T-cell (primary cell): ENCODE measurements at regions not wholly inside any gene's neighbourhood (a gene's known extent, or its start where the extent isn't known, plus 50 kb on each side); places are given as distances from the start of the nearest gene placed in this dataset.
"Not testable (repeated sequence)": the region's sequence is repeated elsewhere in the genome, so short reads cannot be mapped to it uniquely, and the experiment has no call there.

Experiments
- ATAC-seq, 4 experiments: fragments of 200-7000 bp in 3 of 4; fragments of 150-1000 bp in 1 of 4; cut with Tn5 transposase; replicated peaks in 1 of 4; 1 replicate in 3 of 4; 2 replicates in 1 of 4; pipeline ENCODE4 v1.10.0; 2021; ENCODE audit warnings: moderate library complexity in 3 of 4, mild to moderate bottlenecking in 2 of 4, moderate number of reproducible peaks in 1 of 4
- CTCF ChIA-PET, 2 donors: fragments of 300-600 bp; sonication (Branson Sonifier 250); formaldehyde crosslinking; loops; one replicate each; lab custom pipeline; 2022; ENCODE audit warnings: antibody characterized with exemption in 2 of 2; lab: Charles Lee
- POLR2A ChIA-PET, 2 donors: fragments of 300-600 bp; sonication (Branson Sonifier 250); formaldehyde crosslinking; loops; one replicate each; lab custom pipeline; 2022; ENCODE audit warnings: antibody characterized with exemption in 2 of 2; lab: Charles Lee
- DNase-seq, 35 experiments: peaks; one replicate each; pipeline versions ENCODE4 v3.0.0 to v3.0.0-alpha.2; 2013 to 2023
- H3K27ac ChIP-seq: one replicate; pipeline ENCODE4 v1.5.1; 2013; ENCODE audit warnings: low read length
- H3K27me3 ChIP-seq, 2 experiments: replicated peaks in 1 of 2; 1 replicate in 1 of 2; 2 replicates in 1 of 2; pipeline versions ENCODE4 v1.6.1 to v1.7.0; 2013; ENCODE audit warnings: low read length in 1 of 2, mixed read lengths in 1 of 2; ENCODE audit not compliant: control insufficient read depth in 2 of 2, insufficient read depth in 2 of 2; ENCODE audit errors: extremely low read depth in 1 of 2
- H3K36me3 ChIP-seq, 2 donors: 1 replicate in 1 of 2; 2 replicates in 1 of 2; pipeline versions ENCODE4 v1.6.1 to v1.7.0; 2013; ENCODE audit warnings: low read length in 1 of 2; ENCODE audit not compliant: control insufficient read depth in 2 of 2, insufficient read depth in 1 of 2; ENCODE audit errors: extremely low read depth in 1 of 2
- H3K4me1 ChIP-seq, 2 experiments: 1 replicate in 1 of 2; 2 replicates in 1 of 2; pipeline versions ENCODE4 v1.6.1 to v1.7.0; 2013; ENCODE audit warnings: low read length in 2 of 2, mixed read lengths in 1 of 2; ENCODE audit not compliant: insufficient read depth in 2 of 2, control insufficient read depth in 1 of 2; ENCODE audit errors: extremely low read depth in 1 of 2
- H3K4me3 ChIP-seq, 2 donors: 1 replicate in 1 of 2; 2 replicates in 1 of 2; pipeline versions ENCODE4 v1.5.1 to v1.7.0; 2013; ENCODE audit warnings: mild to moderate bottlenecking in 2 of 2, low read length in 1 of 2, moderate library complexity in 1 of 2; ENCODE audit not compliant: control insufficient read depth in 1 of 2; ENCODE audit errors: extremely low read depth in 1 of 2
- H3K9me3 ChIP-seq: 2 replicates; pipeline ENCODE4 v1.7.0; 2013
- H3K27ac Mint-ChIP-seq, 2 donors: one replicate each; pipeline ENCODE4 v1.8.0; 2020 to 2021; ENCODE audit warnings: mild to moderate bottlenecking in 2 of 2, mixed read lengths in 2 of 2
- H3K27me3 Mint-ChIP-seq, 2 donors: one replicate each; pipeline ENCODE4 v1.8.0; 2021 to 2022; ENCODE audit warnings: mixed read lengths in 2 of 2
- H3K36me3 Mint-ChIP-seq: one replicate; pipeline ENCODE4 v1.8.0; 2021; ENCODE audit warnings: mixed read lengths
- H3K4me1 Mint-ChIP-seq, 3 donors: one replicate each; pipeline ENCODE4 v1.8.0; 2020 to 2022; ENCODE audit warnings: mixed read lengths in 3 of 3, mild to moderate bottlenecking in 1 of 3
- H3K4me3 Mint-ChIP-seq, 3 donors: one replicate each; pipeline ENCODE4 v1.8.0; 2020 to 2022; ENCODE audit warnings: mild to moderate bottlenecking in 3 of 3, mixed read lengths in 3 of 3, moderate library complexity in 3 of 3
- H3K9me3 Mint-ChIP-seq, 3 donors: one replicate each; pipeline ENCODE4 v1.8.0; 2020 to 2022; ENCODE audit warnings: mixed read lengths in 3 of 3
- WGBS: methylation state at CpG from one replicate; pipeline ENCODE4 v1.1.5; 2013; ENCODE audit warnings: missing lambda C conversion rate; ENCODE audit not compliant: insufficient coverage; 5-methylcytosine and 5-hydroxymethylcytosine counted together

DNA sequence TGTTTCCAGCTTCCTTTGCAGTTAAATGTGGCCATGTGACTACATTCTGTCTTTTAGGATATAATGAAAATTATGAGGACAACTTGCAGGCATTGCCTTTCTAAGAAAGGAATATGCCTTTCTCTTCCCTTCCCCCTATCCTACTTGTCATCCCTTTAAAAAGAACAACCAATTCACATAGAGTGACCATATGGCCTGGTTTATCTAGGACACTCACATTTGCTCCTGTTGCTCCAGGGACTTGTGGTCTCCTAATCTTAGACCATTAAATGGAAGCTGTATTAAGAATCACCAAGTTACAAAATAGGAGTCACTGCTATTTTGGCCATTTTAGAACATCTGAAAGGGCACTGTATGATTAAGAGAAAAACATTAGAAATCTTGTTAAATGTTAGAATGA lies 520.3 kb downstream of the DTWD2 start:
- H3K27ac ChIP-seq = no peak overlapping the region
- no peaks in the 10 kb centered on the region for H3K27me3 ChIP-seq
- no peak overlapping the region for H3K4me3 Mint-ChIP-seq
- H3K4me1 ChIP-seq = no peaks in the 10 kb centered on the region
- ChIA-PET CTCF (no interaction called here), POLR2A (no interaction called here)
- H3K36me3 ChIP-seq = no peaks in the 10 kb centered on the region
- ATAC-seq = no peak
- H3K4me3 ChIP-seq = no peak overlapping the region
- H3K27ac Mint-ChIP-seq = no peak overlapping the region
- H3K9me3 ChIP-seq = no peaks in the 10 kb centered on the region
- no peaks in the 10 kb centered on the region for H3K36me3 Mint-ChIP-seq
- H3K4me1 Mint-ChIP-seq = no peaks in the 10 kb centered on the region
- DNase-seq = no peak
- H3K27me3 Mint-ChIP-seq = no peaks in the 10 kb centered on the region
- peaks cover 0 to 3% (median 0%) of the 10 kb centered on the region in 3 donors for H3K9me3 Mint-ChIP-seq

DNA sequence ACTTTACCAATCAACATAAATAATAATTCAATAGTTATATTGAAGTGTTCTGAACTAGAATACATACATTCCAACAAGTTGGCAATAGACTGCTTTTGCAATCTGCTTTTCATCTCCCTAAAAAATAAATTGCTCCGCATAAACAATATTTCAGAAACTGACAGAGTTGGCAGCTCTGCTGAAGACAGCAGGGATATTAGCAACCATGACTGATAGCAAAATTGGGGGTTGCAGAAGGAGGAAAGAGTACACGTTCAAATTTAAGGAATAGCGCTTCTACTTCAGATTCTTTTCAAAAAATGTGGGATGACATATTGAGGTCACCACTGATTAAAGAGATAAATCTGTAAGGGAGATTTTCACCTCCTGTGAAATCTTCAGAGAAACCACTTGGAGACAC lies 521.2 kb downstream of the DTWD2 start:
- H3K36me3 Mint-ChIP-seq = no peaks in the 10 kb centered on the region
- no peaks in the 10 kb centered on the region for H3K4me1 Mint-ChIP-seq
- WGBS = 40% methylated on average over 1 of the region's 3 CpGs
- no peak overlapping the region for H3K27ac Mint-ChIP-seq
- CTCF ChIA-PET = no interaction called here
- H3K27me3 ChIP-seq = no peaks in the 10 kb centered on the region
- H3K9me3 Mint-ChIP-seq = peaks cover 0 to 3% (median 0%) of the 10 kb centered on the region in 3 donors
- H3K4me3 ChIP-seq = no peak overlapping the region
- H3K27me3 Mint-ChIP-seq = no peaks in the 10 kb centered on the region
- H3K4me3 Mint-ChIP-seq = no peak overlapping the region
- H3K9me3 ChIP-seq = no peaks in the 10 kb centered on the region
- H3K4me1 ChIP-seq = no peaks in the 10 kb centered on the region
- no peak overlapping the region for H3K27ac ChIP-seq
- no peak for ATAC-seq
- H3K36me3 ChIP-seq = no peaks in the 10 kb centered on the region
- DNase-seq = no peak
- POLR2A ChIA-PET = no interaction called here

DNA sequence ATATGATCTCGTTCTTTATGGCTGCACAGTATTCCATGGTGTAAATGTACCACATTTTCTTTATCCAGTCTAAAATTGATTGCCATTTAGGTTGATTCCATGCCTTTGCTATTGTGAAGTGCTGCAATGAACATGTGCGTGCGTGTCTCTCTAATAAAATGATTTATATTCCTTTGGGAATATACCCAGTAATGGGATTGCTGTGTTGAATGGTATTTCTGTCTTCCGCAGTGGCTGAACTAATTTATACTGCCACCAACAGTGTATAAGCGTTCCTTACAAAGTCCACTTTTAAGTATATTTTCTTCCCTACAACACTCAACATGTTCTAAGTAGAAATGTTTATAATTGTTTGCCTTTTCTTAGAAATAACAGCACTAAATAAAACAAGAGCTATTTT lies 521.9 kb downstream of the DTWD2 start:
- Histone ChIP-seq H3K4me1 (no peaks in the 10 kb centered on the region), H3K4me3 (no peak overlapping the region), H3K36me3 (no peaks in the 10 kb centered on the region), H3K27ac (no peak overlapping the region), H3K9me3 (no peaks in the 10 kb centered on the region), H3K27me3 (no peaks in the 10 kb centered on the region)
- no peak for ATAC-seq
- Mint-ChIP-seq H3K9me3 (peaks cover 0 to 5% (median 0%) of the 10 kb centered on the region in 3 donors), H3K4me3 (no peak overlapping the region), H3K27me3 (no peaks in the 10 kb centered on the region), H3K36me3 (no peaks in the 10 kb centered on the region), H3K4me1 (no peaks in the 10 kb centered on the region), H3K27ac (no peak overlapping the region)
- no peak for DNase-seq
- ChIA-PET CTCF (no interaction called here), POLR2A (no interaction called here)
- WGBS = no CpG with 5 or more reads among the region's 5 CpGs

DNA sequence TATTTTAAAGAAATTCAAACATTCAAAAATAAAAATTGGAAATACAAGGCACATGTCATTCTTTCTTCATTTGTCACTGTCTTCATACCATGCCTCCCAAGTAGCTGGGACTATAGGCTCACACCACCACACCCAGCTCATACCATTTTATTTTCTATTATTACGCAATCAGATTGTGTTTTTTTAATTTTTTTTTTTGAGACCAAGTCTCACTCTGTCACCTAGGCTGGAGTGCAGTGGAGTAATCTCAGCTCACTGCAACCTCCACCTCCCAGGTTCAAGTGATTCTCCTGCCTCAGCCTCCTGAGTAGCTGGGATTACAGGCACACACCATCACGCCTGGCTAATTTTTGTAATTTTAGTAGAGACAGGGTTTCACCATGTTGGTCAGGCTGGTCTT lies 526.1 kb downstream of the DTWD2 start:
- DNase-seq, H3K9me3 ChIP-seq, CTCF ChIA-PET, H3K4me3 Mint-ChIP-seq, POLR2A ChIA-PET, H3K27ac ChIP-seq, H3K9me3 Mint-ChIP-seq, H3K27ac Mint-ChIP-seq, H3K27me3 ChIP-seq, H3K4me1 Mint-ChIP-seq, H3K4me3 ChIP-seq, H3K4me1 ChIP-seq, H3K36me3 ChIP-seq, H3K27me3 Mint-ChIP-seq, ATAC-seq, H3K36me3 Mint-ChIP-seq: not testable (repeated sequence)
- WGBS = no CpG with 5 or more reads among the region's 2 CpGs

DNA sequence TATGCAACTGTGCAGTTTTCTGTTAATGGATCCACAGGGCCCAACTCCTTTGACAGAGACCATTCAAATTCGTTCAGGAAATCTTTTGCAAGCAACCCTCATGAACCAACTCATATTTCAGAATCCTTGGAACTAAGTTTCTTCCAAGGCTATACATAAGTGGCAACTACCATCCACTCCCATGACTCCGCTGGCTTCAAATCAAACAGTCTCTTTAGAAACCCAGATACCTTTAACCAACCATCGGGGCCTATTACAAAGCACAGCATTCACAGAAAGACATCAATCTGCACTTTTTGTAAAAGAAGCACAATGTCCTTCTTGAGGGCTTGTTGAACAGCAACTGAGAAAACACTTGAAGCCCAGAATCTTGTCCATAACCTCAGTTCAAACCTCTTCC lies 526.9 kb downstream of the DTWD2 start:
- ChIA-PET CTCF (no interaction called here), POLR2A (no interaction called here)
- Mint-ChIP-seq H3K4me3 (no peak overlapping the region), H3K9me3 (peaks cover 0 to 5% (median 0%) of the 10 kb centered on the region in 3 donors), H3K36me3 (no peaks in the 10 kb centered on the region), H3K4me1 (no peaks in the 10 kb centered on the region), H3K27me3 (no peaks in the 10 kb centered on the region), H3K27ac (no peak overlapping the region)
- Histone ChIP-seq H3K9me3 (no peaks in the 10 kb centered on the region), H3K27me3 (no peaks in the 10 kb centered on the region), H3K36me3 (no peaks in the 10 kb centered on the region), H3K27ac (no peak overlapping the region), H3K4me3 (no peak overlapping the region), H3K4me1 (no peaks in the 10 kb centered on the region)
- no peak for DNase-seq
- no peak for ATAC-seq
- WGBS = 80% methylated on average over 3 of the region's 3 CpGs

DNA sequence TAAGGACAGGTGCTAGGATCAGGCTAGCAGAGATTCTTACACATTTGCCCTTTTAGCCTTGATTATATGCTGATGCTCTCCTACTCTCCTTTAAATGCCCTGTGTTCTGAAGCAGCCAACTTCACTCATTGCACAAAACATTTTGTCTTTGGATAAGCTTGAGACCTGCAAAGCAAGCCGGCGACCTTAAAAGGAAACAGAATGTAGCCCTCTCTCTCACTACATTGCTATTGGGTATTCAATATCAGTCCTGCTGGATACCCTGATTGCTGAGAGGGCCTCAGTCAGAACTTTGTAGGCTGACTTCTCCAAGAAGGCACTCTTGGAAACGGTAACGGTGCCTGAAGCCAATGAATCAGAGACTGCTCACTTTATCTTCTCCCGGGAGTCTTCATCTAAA lies 528.9 kb downstream of the DTWD2 start:
- Histone ChIP-seq H3K4me1 (no peaks in the 10 kb centered on the region), H3K27ac (no peak overlapping the region), H3K27me3 (no peaks in the 10 kb centered on the region), H3K9me3 (no peaks in the 10 kb centered on the region), H3K36me3 (no peaks in the 10 kb centered on the region), H3K4me3 (no peak overlapping the region)
- no peak overlapping the region for H3K4me3 Mint-ChIP-seq
- no peaks in the 10 kb centered on the region for H3K4me1 Mint-ChIP-seq
- POLR2A ChIA-PET = no interaction called here
- no peak overlapping the region for H3K27ac Mint-ChIP-seq
- DNase-seq (no peak), ATAC-seq (no peak)
- no peaks in the 10 kb centered on the region for H3K27me3 Mint-ChIP-seq
- H3K9me3 Mint-ChIP-seq = peaks cover 0 to 5% (median 0%) of the 10 kb centered on the region in 3 donors
- CTCF ChIA-PET = no interaction called here
- H3K36me3 Mint-ChIP-seq = no peaks in the 10 kb centered on the region
- 86% methylated on average over 2 of the region's 5 CpGs for WGBS

DNA sequence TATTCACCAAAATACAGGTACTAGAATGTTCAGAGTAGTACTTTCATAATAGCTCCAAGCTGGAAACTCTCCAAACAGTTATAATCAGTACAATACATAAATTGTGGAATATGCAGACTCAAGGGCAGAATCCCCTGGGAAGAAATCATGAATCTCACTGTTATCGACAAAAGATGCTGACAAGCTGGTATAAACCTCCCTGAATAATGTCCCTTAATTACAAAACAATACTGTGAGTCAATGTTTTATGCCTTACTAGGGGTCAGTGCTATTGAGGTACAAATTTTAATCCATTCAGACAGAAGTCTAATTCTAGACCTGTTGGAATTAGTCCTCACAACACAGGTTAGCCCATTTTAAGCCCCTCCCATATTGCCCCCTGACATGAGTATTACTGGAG lies 532.3 kb downstream of the DTWD2 start:
- Mint-ChIP-seq H3K4me1 (no peaks in the 10 kb centered on the region), H3K9me3 (peaks cover 0 to 2% (median under 1%) of the 10 kb centered on the region in 3 donors), H3K4me3 (no peak overlapping the region), H3K27me3 (no peaks in the 10 kb centered on the region), H3K36me3 (no peaks in the 10 kb centered on the region), H3K27ac (no peak overlapping the region)
- no peaks in the 10 kb centered on the region for H3K9me3 ChIP-seq
- H3K27ac ChIP-seq = no peak overlapping the region
- no peak overlapping the region for H3K4me3 ChIP-seq
- no peaks in the 10 kb centered on the region for H3K27me3 ChIP-seq
- ATAC-seq = no peak
- ChIA-PET POLR2A (no interaction called here), CTCF (no interaction called here)
- no CpG with 5 or more reads among the region's 1 CpG for WGBS
- no peak for DNase-seq
- H3K4me1 ChIP-seq = no peaks in the 10 kb centered on the region
- no peaks in the 10 kb centered on the region for H3K36me3 ChIP-seq
